Right lobe of liver (tissue), 6 donors: ENCODE measurements at regions not wholly inside any gene's neighbourhood (a gene's known extent, or its start where the extent isn't known, plus 50 kb on each side); places are given as distances from the start of the nearest gene placed in this dataset.

ENCODE experiments used
- ATAC-seq, 4 donors: fragments of 200-7000 bp; cut with Tn5 transposase; one replicate each; pipeline ENCODE4 v1.9.1; 2020; ENCODE audit warnings: mild to moderate bottlenecking in 4 of 4, moderate library complexity in 4 of 4
- DNase-seq, 3 donors: peaks; one replicate each; pipeline ENCODE4 v3.0.0-alpha.2; 2020
- H3K27ac ChIP-seq, 3 donors: fragments of 200-600 bp; one replicate each; pipeline ENCODE4 v1.8.0; 2022
- H3K27me3 ChIP-seq, 2 donors: fragments of 200-600 bp; one replicate each; pipeline ENCODE4 v1.8.0; 2022
- H3K36me3 ChIP-seq, 4 donors: fragments of 200-600 bp; sonication (generic) in 1 of 4; one replicate each; pipeline versions ENCODE4 v1.5.1 to v1.8.0; 2017 to 2022; ENCODE audit warnings: control low read depth in 1 of 4
- H3K4me1 ChIP-seq, 4 donors: fragments of 200-600 bp; sonication (generic) in 1 of 4; one replicate each; pipeline versions ENCODE4 v1.5.1 to v1.8.0; 2017 to 2022; ENCODE audit warnings: control low read depth in 1 of 4
- H3K4me3 ChIP-seq, 3 donors: fragments of 200-600 bp; one replicate each; pipeline ENCODE4 v1.8.0; 2022
- H3K9me3 ChIP-seq, 4 donors: fragments of 200-600 bp; sonication (generic) in 1 of 4; one replicate each; pipeline versions ENCODE4 v1.5.1 to v1.8.0; 2017 to 2022; ENCODE audit warnings: control low read depth in 1 of 4
- POLR2A ChIP-seq: fragments of 450-650 bp; IDR thresholded peaks from one replicate; pipeline ENCODE4 v1.6.1; 2017; ENCODE audit warnings: antibody characterized with exemption, mild to moderate bottlenecking
- WGBS: methylation state at CpG from one replicate; pipeline ENCODE4 v1.1.6; 2018; ENCODE audit warnings: low coverage, low lambda C conversion rate; ENCODE audit not compliant: insufficient coverage; ENCODE audit errors: missing lambda C conversion rate; 5-methylcytosine and 5-hydroxymethylcytosine counted together
- intact Hi-C, 2 donors: fragments of 100-400 bp; cut with DNase I; formaldehyde crosslinking; loops; one replicate each; pipeline versions ENCODE4 v1.11.2 to v1.14.1; 2022
- TF ChIP-seq, protein P1 (sequence below), 4 donors: fragments of 200-600 bp in 3 of 4; fragments of 450-650 bp in 1 of 4; IDR thresholded peaks; one replicate each; pipeline versions ENCODE4 v1.5.1 to v1.8.0; 2016 to 2022; ENCODE audit warnings: antibody characterized with exemption in 4 of 4, mild to moderate bottlenecking in 2 of 4
- donor health status: DM: no; HTN: yes; CAD: no.
- donor health status: DM: no; HTN: no; CAD: no.
- donor health status: DM: no; HTN: no; CAD: no.
- donor health status: DM: no; HTN: yes; CAD: no.
- donor health status: DM: no; HTN: yes; CAD: no.

DNA sequence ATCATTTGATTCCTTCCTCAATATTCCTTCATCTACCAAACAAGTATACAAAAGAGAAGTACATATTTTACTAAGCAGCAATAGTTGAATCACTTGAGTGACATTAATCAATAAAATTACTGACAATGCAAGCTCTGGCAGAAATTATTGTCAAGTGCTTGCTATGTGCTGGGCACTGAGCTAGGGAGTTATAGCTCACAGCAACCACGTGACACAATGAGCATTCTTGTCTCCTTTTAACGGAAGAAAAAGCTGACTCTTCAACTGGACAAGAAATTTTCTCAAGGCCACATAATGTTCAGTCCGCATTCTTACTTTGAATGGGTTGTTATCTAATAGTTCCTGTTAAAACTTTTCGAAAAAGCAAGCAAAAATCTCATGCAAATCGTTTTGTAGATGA is 500.1 kb downstream of the PYDC2 start:
- intact Hi-C loops: no loop called here
- no peaks in the 10 kb centered on the region for H3K36me3 ChIP-seq
- no peak for ATAC-seq
- no peaks in the 10 kb centered on the region for H3K27me3 ChIP-seq
- H3K4me3 ChIP-seq: no peak overlapping the region
- no peaks in the 10 kb centered on the region for H3K9me3 ChIP-seq
- no peak overlapping the region for H3K27ac ChIP-seq
- no peaks in the 10 kb centered on the region for H3K4me1 ChIP-seq
- DNase-seq: no peak
- WGBS: 35% methylated on average over 5 of the region's 5 CpGs
- TF ChIP-seq POLR2A: no peak

DNA sequence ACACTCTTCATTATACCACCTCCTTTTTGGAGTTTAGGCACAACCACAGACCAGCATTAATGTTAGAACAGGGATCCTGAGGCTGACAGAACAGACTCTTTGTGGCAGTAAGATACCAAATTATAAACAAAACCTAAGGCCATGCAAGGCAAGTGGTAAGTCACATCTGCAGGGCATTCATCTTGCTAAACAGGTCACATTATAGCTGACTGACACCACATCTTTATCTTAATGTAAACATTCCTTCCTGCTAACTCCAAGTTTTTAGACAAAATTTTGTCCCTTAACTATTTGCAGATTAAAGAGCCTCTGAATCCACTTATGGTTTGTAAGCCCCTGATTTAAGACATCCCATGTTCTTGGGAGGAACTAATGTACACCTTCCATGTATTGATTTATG is 500.6 kb downstream of the PYDC2 start:
- TF ChIP-seq, protein P1, sequence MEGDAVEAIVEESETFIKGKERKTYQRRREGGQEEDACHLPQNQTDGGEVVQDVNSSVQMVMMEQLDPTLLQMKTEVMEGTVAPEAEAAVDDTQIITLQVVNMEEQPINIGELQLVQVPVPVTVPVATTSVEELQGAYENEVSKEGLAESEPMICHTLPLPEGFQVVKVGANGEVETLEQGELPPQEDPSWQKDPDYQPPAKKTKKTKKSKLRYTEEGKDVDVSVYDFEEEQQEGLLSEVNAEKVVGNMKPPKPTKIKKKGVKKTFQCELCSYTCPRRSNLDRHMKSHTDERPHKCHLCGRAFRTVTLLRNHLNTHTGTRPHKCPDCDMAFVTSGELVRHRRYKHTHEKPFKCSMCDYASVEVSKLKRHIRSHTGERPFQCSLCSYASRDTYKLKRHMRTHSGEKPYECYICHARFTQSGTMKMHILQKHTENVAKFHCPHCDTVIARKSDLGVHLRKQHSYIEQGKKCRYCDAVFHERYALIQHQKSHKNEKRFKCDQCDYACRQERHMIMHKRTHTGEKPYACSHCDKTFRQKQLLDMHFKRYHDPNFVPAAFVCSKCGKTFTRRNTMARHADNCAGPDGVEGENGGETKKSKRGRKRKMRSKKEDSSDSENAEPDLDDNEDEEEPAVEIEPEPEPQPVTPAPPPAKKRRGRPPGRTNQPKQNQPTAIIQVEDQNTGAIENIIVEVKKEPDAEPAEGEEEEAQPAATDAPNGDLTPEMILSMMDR (IDR thresholded peaks at IDR 0.05): no peak
- TF ChIP-seq POLR2A: no peak
- Histone ChIP-seq H3K4me3 (no peak overlapping the region), H3K4me1 (no peaks in the 10 kb centered on the region), H3K9me3 (no peaks in the 10 kb centered on the region), H3K27ac (no peak overlapping the region), H3K36me3 (no peaks in the 10 kb centered on the region), H3K27me3 (no peaks in the 10 kb centered on the region)
- intact Hi-C loops: no loop called here
- ATAC-seq (no peak), DNase-seq (no peak)

DNA sequence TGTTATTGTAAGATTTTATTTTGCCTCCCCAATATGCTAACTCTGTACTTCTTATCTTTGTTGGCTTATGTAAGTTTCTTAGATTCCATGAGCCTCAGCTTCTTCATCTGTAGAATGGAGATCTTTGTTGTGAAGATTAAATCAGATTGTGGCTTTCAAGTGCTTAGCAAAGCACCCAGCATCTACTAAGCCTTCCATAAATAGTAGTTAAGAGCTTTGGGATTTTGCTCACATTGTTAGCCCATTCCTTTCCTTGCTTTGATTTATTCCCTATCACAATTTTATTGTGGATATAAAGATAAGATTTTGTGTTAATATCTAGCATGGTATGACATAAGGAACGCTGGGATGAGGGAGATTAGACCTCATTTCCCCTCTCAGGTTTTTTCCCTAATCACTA is 501.4 kb downstream of the PYDC2 start:
- Histone ChIP-seq H3K27ac (no peak overlapping the region), H3K9me3 (no peaks in the 10 kb centered on the region), H3K27me3 (no peaks in the 10 kb centered on the region), H3K4me1 (no peaks in the 10 kb centered on the region), H3K4me3 (no peak overlapping the region), H3K36me3 (no peaks in the 10 kb centered on the region)
- intact Hi-C loops: no loop called here
- ATAC-seq (no peak), DNase-seq (no peak)
- WGBS: 38% methylated on average over 1 of the region's 1 CpG
- TF ChIP-seq POLR2A: no peak
- TF ChIP-seq, protein P1 (IDR thresholded peaks at IDR 0.05): no peak

DNA sequence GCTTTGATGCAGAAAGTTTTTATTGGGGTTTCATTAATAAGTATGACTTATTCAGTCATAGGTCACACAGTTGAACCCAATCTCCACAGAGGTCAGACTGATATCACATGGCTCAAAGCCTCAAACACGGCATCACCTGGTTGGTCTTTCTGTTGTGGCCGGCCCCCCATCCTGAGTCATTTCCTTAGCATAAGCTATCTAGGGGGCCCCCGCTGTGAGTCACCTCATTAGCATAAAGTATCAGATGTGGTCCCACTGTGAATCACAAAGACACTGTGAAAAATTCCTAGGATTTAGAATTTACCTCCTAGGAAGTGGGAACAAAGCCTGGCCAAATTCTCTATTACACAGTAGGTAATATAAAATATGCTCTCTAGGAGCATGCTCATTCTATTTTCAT is 502.2 kb downstream of the PYDC2 start:
- H3K4me3 ChIP-seq: no peak overlapping the region
- 45% methylated on average over 2 of the region's 3 CpGs for WGBS
- H3K9me3 ChIP-seq: no peaks in the 10 kb centered on the region
- no peak for ATAC-seq
- TF ChIP-seq, protein P1 (IDR thresholded peaks at IDR 0.05): no peak
- TF ChIP-seq POLR2A: no peak
- no peak for DNase-seq
- no peaks in the 10 kb centered on the region for H3K4me1 ChIP-seq
- intact Hi-C loops: no loop called here
- no peaks in the 10 kb centered on the region for H3K27me3 ChIP-seq
- no peaks in the 10 kb centered on the region for H3K36me3 ChIP-seq
- H3K27ac ChIP-seq: no peak overlapping the region

DNA sequence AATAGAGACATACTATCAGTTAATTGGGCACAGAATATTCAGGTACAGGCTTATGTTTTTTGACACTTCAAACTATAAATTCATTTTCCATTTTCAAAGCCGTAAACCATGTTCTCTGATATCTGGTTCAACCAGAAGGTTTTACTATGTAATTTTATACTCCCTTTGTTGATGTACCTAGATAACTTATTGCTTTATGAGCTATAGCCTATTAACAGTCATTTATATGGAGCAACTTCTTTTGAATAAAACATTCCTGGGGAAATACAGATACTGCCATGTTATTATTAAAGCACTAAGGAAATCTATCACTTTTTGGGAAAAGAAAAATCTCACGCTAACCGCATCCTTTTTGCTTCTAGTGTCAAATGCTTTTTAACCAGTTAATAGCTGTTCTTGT is 505.6 kb downstream of the PYDC2 start:
- Histone ChIP-seq H3K4me3 (no peak overlapping the region), H3K27me3 (no peaks in the 10 kb centered on the region), H3K27ac (no peak overlapping the region), H3K9me3 (no peaks in the 10 kb centered on the region), H3K4me1 (no peaks in the 10 kb centered on the region), H3K36me3 (no peaks in the 10 kb centered on the region)
- DNase-seq (no peak), ATAC-seq (no peak)
- no peak for TF ChIP-seq POLR2A
- TF ChIP-seq, protein P1 (IDR thresholded peaks at IDR 0.05): no peak
- intact Hi-C loops: no loop called here
- 73% methylated on average over 3 of the region's 3 CpGs for WGBS
